ENCODE measurements at regions not wholly inside any gene's neighbourhood (a gene's known extent, or its start where the extent isn't known, plus 50 kb on each side); places are given as distances from the start of the nearest gene placed in this dataset.

DNA sequence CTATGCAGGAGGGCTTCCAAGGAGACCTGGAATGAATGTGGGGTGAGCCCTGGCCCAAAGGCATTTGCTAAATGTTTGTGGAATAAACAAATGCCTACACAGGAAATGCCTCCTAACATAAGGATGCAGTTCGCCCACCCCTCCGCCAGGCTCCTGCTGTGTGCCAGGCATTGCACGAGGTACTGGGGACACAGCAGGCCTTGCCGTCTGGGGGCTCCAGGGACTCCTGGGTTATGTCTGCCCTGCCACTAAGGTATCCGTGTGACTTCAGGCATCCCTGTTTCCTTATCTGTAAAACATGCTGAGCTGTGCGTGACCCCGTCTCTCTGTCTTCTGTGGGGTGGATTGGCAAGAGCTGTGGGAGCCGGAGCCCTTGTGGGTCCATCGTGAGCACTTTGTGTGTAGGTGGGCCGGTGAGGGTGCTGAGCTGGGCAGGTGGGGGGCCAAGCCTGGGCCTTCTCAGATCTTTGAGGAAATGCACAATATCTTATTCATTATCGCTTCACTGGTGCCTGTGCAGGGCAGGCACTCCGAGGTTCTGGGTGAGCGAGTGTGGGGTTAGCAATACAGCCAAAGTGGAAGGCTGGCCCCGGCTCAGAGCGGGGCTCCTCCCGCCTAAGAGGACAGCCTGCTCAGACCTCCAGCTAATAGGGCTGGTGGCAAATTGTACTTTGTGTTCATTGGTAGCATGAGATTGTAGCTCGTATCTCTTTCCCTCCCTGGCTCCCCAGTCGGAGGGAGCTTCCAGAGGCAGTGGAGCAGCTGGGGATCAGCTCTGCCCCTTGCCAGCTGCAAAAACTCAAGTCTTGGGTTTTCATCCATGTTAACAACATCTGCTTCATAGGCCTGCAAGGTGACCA is 126.8 kb downstream of the GLI2 start:
- no peak for TF ChIP-seq EZH2 (IDR thresholded peaks at IDR 0.05; ENCODE audit: borderline replicate concordance, insufficient read depth, low read length, poor library complexity, severe bottlenecking)
- TF ChIP-seq, protein P1, sequence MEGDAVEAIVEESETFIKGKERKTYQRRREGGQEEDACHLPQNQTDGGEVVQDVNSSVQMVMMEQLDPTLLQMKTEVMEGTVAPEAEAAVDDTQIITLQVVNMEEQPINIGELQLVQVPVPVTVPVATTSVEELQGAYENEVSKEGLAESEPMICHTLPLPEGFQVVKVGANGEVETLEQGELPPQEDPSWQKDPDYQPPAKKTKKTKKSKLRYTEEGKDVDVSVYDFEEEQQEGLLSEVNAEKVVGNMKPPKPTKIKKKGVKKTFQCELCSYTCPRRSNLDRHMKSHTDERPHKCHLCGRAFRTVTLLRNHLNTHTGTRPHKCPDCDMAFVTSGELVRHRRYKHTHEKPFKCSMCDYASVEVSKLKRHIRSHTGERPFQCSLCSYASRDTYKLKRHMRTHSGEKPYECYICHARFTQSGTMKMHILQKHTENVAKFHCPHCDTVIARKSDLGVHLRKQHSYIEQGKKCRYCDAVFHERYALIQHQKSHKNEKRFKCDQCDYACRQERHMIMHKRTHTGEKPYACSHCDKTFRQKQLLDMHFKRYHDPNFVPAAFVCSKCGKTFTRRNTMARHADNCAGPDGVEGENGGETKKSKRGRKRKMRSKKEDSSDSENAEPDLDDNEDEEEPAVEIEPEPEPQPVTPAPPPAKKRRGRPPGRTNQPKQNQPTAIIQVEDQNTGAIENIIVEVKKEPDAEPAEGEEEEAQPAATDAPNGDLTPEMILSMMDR (IDR thresholded peaks at IDR 0.05; ENCODE audit: poor library complexity, severe bottlenecking) = no peak
- no peak for TF ChIP-seq TAF1 (IDR thresholded peaks at IDR 0.05; ENCODE audit: low read depth)
- TF ChIP-seq SMC3 (conservative IDR thresholded peaks at IDR 0.05; ENCODE audit: poor library complexity) = no peak
- TF ChIP-seq RAD21 (conservative IDR thresholded peaks at IDR 0.05) = no peak
- no peak for TF ChIP-seq EP300 (conservative IDR thresholded peaks at IDR 0.05; ENCODE audit: poor library complexity, severe bottlenecking)
- TF ChIP-seq, protein P2, sequence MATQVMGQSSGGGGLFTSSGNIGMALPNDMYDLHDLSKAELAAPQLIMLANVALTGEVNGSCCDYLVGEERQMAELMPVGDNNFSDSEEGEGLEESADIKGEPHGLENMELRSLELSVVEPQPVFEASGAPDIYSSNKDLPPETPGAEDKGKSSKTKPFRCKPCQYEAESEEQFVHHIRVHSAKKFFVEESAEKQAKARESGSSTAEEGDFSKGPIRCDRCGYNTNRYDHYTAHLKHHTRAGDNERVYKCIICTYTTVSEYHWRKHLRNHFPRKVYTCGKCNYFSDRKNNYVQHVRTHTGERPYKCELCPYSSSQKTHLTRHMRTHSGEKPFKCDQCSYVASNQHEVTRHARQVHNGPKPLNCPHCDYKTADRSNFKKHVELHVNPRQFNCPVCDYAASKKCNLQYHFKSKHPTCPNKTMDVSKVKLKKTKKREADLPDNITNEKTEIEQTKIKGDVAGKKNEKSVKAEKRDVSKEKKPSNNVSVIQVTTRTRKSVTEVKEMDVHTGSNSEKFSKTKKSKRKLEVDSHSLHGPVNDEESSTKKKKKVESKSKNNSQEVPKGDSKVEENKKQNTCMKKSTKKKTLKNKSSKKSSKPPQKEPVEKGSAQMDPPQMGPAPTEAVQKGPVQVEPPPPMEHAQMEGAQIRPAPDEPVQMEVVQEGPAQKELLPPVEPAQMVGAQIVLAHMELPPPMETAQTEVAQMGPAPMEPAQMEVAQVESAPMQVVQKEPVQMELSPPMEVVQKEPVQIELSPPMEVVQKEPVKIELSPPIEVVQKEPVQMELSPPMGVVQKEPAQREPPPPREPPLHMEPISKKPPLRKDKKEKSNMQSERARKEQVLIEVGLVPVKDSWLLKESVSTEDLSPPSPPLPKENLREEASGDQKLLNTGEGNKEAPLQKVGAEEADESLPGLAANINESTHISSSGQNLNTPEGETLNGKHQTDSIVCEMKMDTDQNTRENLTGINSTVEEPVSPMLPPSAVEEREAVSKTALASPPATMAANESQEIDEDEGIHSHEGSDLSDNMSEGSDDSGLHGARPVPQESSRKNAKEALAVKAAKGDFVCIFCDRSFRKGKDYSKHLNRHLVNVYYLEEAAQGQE (IDR thresholded peaks at IDR 0.05; ENCODE audit: borderline replicate concordance) = no peak

All from neural cell (in vitro differentiated cells).